Loucy (cell line): ENCODE measurements at regions not wholly inside any gene's neighbourhood (a gene's known extent, or its start where the extent isn't known, plus 50 kb on each side); places are given as distances from the start of the nearest gene placed in this dataset.

ENCODE experiments used
- H2AFZ ChIP-seq: fragments of 200-600 bp; sonication (generic); 2 replicates; pipeline ENCODE4 v1.6.0; 2016; ENCODE audit warnings: antibody characterized with exemption, mild to moderate bottlenecking, low read length, moderate library complexity
- H3F3A ChIP-seq: fragments of 200-600 bp; 2 replicates; pipeline ENCODE4 v1.6.0; 2016; ENCODE audit warnings: antibody characterized with exemption, low read depth, mild to moderate bottlenecking
- H3K27me3 ChIP-seq: fragments of 200-600 bp; sonication (generic); 2 replicates; pipeline ENCODE4 v1.6.1; 2014; ENCODE audit warnings: low read length, mild to moderate bottlenecking; ENCODE audit not compliant: insufficient read depth, poor library complexity, severe bottlenecking
- H3K36me3 ChIP-seq: fragments of 200-600 bp; sonication (generic); 2 replicates; pipeline ENCODE4 v1.6.1; 2016; ENCODE audit warnings: low read length; ENCODE audit not compliant: insufficient read depth
- H3K4me1 ChIP-seq: fragments of 200-600 bp; sonication (generic); 2 replicates; pipeline ENCODE4 v1.5.1; 2014; ENCODE audit warnings: low read length, mild to moderate bottlenecking; ENCODE audit not compliant: insufficient read depth, poor library complexity, severe bottlenecking
- H3K4me2 ChIP-seq: fragments of 200-600 bp; sonication (generic); 2 replicates; pipeline ENCODE4 v1.6.0; 2014; ENCODE audit warnings: antibody characterized with exemption, low read length, low read depth, mild to moderate bottlenecking; ENCODE audit not compliant: poor library complexity, severe bottlenecking
- H3K4me3 ChIP-seq: fragments of 200-600 bp; sonication (generic); 2 replicates; pipeline ENCODE4 v1.5.1; 2014; ENCODE audit warnings: low read length, mild to moderate bottlenecking, mixed read lengths; ENCODE audit not compliant: poor library complexity, severe bottlenecking
- H3K79me2 ChIP-seq: fragments of 200-600 bp; sonication (generic); 2 replicates; pipeline ENCODE4 v1.6.1; 2014; ENCODE audit warnings: low read length; ENCODE audit not compliant: insufficient read depth
- H3K9ac ChIP-seq: fragments of 200-600 bp; sonication (generic); 2 replicates; pipeline ENCODE4 v1.6.0; 2014; ENCODE audit warnings: mild to moderate bottlenecking, low read depth, low read length, moderate library complexity; ENCODE audit not compliant: poor library complexity, severe bottlenecking
- H3K9me2 ChIP-seq: fragments of 200-600 bp; sonication (generic); replicated peaks from 2 replicates; pipeline ENCODE4 v1.6.1; 2016; ENCODE audit warnings: low read depth, low read length, mixed read lengths
- H3K9me3 ChIP-seq: fragments of 200-600 bp; sonication (generic); 2 replicates; pipeline ENCODE4 v1.6.1; 2014; ENCODE audit warnings: mild to moderate bottlenecking, antibody characterized with exemption, low read length, low read depth; ENCODE audit not compliant: insufficient read depth
- H4K20me1 ChIP-seq: fragments of 200-600 bp; sonication (generic); 2 replicates; pipeline ENCODE4 v1.6.0; 2014; ENCODE audit warnings: antibody characterized with exemption, low read length, mild to moderate bottlenecking; ENCODE audit not compliant: insufficient read depth, poor library complexity, severe bottlenecking
- EZH2phosphoT487 ChIP-seq: fragments of 200-600 bp; IDR thresholded peaks from 2 replicates; pipeline ENCODE4 v1.6.1; 2018; ENCODE audit warnings: antibody characterized with exemption, mild to moderate bottlenecking, moderate library complexity, borderline replicate concordance
- TF ChIP-seq, protein P1 (sequence below): fragments of 200-600 bp; sonication (generic); conservative IDR thresholded peaks from 2 replicates; pipeline ENCODE4 v1.5.1; 2014; ENCODE audit warnings: mild to moderate bottlenecking, antibody characterized with exemption, low read length

DNA sequence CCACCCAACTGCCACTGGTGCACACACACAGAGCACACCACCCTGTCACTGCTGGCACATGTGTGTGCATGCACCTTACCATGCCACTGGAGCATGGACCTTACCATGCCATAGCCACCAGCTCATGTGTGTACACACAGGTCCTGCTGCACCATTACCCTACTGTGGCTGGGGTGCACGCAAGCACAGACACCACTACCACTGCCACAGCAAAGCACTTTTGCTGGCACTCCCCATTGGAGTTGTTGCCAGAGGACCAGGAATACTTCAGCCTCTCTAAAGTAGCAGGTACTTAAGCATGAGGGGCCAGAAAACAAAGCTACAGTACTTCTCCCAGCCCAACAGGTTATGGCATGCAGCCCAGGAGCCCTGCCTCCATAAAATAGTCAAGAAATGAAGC lies 404.8 kb downstream of the MBD2 start:
- H3K9me2 ChIP-seq: no peaks in the 10 kb centered on the region

DNA sequence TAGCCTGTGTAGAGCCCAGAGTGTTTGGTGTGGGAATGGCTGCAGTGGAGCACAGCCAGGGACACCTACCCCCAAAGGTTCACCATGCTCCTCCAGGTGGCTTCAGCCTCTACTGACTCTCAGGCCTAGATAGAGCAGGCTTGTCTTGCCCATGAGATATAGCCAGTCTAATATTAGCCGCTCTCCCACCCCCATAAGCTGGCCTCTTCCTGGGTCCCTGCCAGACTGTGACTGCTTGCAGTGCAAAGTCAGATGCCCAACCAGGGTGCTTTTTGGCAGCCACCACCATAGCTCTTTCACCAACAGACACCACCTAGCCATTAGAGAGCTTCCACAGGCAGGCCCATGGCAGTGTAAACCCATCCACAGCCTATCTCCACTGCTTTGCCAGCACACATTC lies 405.3 kb downstream of the MBD2 start:
- Histone ChIP-seq H3K9ac (no peak overlapping the region), H4K20me1 (no peaks in the 10 kb centered on the region)
- TF ChIP-seq, protein P1, sequence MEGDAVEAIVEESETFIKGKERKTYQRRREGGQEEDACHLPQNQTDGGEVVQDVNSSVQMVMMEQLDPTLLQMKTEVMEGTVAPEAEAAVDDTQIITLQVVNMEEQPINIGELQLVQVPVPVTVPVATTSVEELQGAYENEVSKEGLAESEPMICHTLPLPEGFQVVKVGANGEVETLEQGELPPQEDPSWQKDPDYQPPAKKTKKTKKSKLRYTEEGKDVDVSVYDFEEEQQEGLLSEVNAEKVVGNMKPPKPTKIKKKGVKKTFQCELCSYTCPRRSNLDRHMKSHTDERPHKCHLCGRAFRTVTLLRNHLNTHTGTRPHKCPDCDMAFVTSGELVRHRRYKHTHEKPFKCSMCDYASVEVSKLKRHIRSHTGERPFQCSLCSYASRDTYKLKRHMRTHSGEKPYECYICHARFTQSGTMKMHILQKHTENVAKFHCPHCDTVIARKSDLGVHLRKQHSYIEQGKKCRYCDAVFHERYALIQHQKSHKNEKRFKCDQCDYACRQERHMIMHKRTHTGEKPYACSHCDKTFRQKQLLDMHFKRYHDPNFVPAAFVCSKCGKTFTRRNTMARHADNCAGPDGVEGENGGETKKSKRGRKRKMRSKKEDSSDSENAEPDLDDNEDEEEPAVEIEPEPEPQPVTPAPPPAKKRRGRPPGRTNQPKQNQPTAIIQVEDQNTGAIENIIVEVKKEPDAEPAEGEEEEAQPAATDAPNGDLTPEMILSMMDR: no peak
- no peak for TF ChIP-seq EZH2phosphoT487

More for the DNA sequence above, 404.8 kb downstream of the MBD2 start:
- no peak overlapping the region for H3K9ac ChIP-seq
- no peaks in the 10 kb centered on the region for H3K36me3 ChIP-seq
- H3F3A ChIP-seq: no peaks in the 10 kb centered on the region
- no peaks in the 10 kb centered on the region for H3K4me1 ChIP-seq
- TF ChIP-seq, protein P1: no peak
- no peak for TF ChIP-seq EZH2phosphoT487
- H3K4me2 ChIP-seq: no peak overlapping the region
- H2AFZ ChIP-seq: no peak overlapping the region
- no peaks in the 10 kb centered on the region for H3K27me3 ChIP-seq
- no peaks in the 10 kb centered on the region for H4K20me1 ChIP-seq
- H3K79me2 ChIP-seq: no peaks in the 10 kb centered on the region
- no peak overlapping the region for H3K4me3 ChIP-seq
- no peaks in the 10 kb centered on the region for H3K9me3 ChIP-seq

DNA sequence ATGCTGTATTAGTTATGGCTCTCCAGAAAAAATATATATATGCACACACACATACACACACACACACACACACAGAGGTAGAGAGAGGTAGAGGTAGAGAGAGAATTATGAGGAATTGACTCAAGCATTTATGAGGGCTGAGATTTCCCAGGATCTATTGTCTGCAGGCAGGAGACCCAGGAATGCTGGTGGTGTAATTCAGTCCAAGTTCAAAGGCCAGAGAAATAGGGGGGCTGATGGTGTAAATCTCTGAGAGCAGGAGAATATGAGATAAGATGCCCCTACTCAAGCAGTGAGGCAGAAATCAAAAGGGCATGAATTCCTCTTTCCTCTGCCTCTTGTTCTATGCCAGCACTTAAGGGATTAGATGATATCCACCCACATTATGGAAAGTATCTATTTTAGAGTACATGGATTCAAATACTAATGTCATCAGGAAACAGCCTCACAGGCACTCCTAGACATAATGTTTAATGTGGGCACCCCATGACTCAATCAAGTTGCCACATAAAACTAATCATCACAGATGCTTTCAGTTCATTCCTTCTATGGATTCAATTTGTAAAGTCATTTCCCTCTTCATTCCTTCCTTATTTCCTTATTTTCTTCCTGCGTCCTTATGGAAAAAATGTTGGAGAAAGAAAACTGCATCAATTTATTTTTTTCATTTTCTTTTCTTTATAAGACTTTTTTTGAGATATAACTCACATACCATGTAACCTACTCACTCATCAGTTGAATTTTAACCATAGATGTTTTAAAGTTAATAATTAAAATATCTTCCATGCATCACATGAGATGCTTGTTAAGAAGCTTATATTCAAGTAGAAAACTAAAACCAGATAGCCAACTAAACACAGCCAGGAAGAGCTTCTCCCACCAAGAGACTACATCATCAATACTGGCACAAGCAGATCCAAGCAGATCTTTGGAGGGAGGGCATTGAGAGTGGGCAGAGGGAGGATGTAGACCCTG lies 406.2 kb downstream of the MBD2 start:
- Histone ChIP-seq H2AFZ (no peak overlapping the region), H3K9me3 (no peaks in the 10 kb centered on the region)

More for the DNA sequence above, 405.3 kb downstream of the MBD2 start:
- H3K27me3 ChIP-seq: no peaks in the 10 kb centered on the region
- no peaks in the 10 kb centered on the region for H3K9me2 ChIP-seq
- H3K79me2 ChIP-seq: no peaks in the 10 kb centered on the region
- H3K36me3 ChIP-seq: no peaks in the 10 kb centered on the region
- no peaks in the 10 kb centered on the region for H3K4me1 ChIP-seq
- H3K4me2 ChIP-seq: no peak overlapping the region
- no peaks in the 10 kb centered on the region for H3F3A ChIP-seq
- no peaks in the 10 kb centered on the region for H3K9me3 ChIP-seq
- no peak overlapping the region for H3K4me3 ChIP-seq
- H2AFZ ChIP-seq: no peak overlapping the region

More for the DNA sequence above, 406.2 kb downstream of the MBD2 start:
- Histone ChIP-seq H3K4me3 (no peak overlapping the region), H4K20me1 (no peaks in the 10 kb centered on the region), H3K79me2 (no peaks in the 10 kb centered on the region), H3K4me2 (no peak overlapping the region), H3F3A (no peaks in the 10 kb centered on the region), H3K4me1 (no peaks in the 10 kb centered on the region), H3K27me3 (no peaks in the 10 kb centered on the region), H3K9me2 (no peaks in the 10 kb centered on the region), H3K9ac (no peak overlapping the region), H3K36me3 (no peaks in the 10 kb centered on the region)
- TF ChIP-seq, protein P1: no peak
- no peak for TF ChIP-seq EZH2phosphoT487
